Activated naive CD8-positive, alpha-beta T cell treated with anti-CD3 and anti-CD28 coated beads, Interleukin-2, amount 50 U/mL, for 24 hours (primary cell): ENCODE measurements at regions not wholly inside any gene's neighbourhood (a gene's known extent, or its start where the extent isn't known, plus 50 kb on each side); places are given as distances from the start of the nearest gene placed in this dataset.

Experiments used
- ATAC-seq: fragments of 150-1000 bp; cut with Tn5 transposase; one replicate; pipeline ENCODE4 v1.10.0; 2021
- DNase-seq: peaks from one replicate; pipeline ENCODE4 v3.0.0; 2021
- H3K27ac Mint-ChIP-seq: one replicate; pipeline ENCODE4 v1.8.0; 2021; ENCODE audit warnings: mild to moderate bottlenecking, mixed read lengths
- H3K27me3 Mint-ChIP-seq: one replicate; pipeline ENCODE4 v1.8.0; 2021; ENCODE audit warnings: mixed read lengths
- H3K36me3 Mint-ChIP-seq: one replicate; pipeline ENCODE4 v1.8.0; 2021; ENCODE audit warnings: low read depth, mixed read lengths
- H3K4me1 Mint-ChIP-seq: one replicate; pipeline ENCODE4 v1.8.0; 2021; ENCODE audit warnings: mixed read lengths
- H3K4me3 Mint-ChIP-seq: one replicate; pipeline ENCODE4 v1.8.0; 2021; ENCODE audit warnings: mild to moderate bottlenecking, moderate library complexity, mixed read lengths
- H3K9me3 Mint-ChIP-seq: one replicate; pipeline ENCODE4 v1.8.0; 2021; ENCODE audit warnings: mixed read lengths

DNA sequence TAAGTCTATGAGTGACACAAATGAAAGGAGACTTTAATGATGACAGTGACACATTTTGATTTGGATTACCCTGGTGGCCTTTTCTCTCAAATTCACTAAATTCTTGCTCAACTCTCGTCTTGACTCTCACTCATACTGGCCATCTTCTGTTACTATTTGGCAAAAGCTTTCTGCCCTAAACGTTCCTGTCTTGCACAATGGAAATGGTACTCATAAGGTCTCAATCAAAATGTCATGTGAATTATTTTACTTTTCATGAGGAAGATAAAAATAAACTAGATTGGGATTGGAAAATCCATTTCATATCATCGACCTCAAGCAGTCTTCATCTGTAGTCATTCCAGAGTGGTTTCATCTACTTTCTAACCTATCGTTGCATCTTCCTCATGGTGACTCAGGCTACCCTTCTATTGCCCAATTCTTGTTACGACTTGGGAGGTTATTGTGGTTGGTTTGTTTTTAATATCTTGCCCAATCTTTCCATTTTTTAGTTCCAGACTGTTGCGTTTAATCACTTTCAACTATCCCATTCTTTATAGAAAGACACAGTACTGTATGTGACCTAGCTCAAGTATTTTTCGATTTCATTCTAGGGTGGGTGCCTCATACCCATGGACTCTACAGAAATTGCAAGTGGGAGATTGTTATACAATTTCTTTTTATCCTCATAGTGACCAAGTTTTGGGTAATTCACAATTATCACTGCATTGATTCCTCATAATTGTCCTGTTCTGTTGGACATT lies 317.2 kb upstream of the KCNJ16 start:
- H3K36me3 Mint-ChIP-seq = no peaks in the 10 kb centered on the region
- DNase-seq = no peak
- H3K27me3 Mint-ChIP-seq = peaks cover 5% of the 10 kb centered on the region
- peaks cover 8% of the 10 kb centered on the region for H3K4me1 Mint-ChIP-seq
- H3K27ac Mint-ChIP-seq = no peak overlapping the region
- H3K9me3 Mint-ChIP-seq = peaks cover 8% of the 10 kb centered on the region
- ATAC-seq = peak; percentile 34
- no peak overlapping the region for H3K4me3 Mint-ChIP-seq

DNA sequence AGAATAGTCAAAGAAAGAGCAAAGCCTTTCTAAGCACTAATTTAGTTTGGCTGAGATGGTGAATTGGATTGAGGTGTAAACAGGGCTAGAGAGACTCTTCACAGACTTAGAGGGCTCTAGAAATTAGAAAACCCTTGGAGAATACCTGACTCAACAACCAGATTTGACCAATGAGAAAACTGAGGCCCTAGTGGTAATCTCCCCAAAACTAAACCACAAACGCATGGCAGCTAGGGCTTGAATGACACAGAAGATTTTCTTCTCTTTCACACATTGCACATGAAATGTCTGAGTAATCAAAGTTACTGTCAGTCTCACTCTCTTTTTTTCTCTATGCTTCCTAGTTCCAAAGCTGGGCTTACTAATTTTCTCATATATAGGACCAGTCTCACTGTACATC lies 314.5 kb upstream of the KCNJ16 start:
- DNase-seq (no peak), ATAC-seq (peak; percentile 47)
- Mint-ChIP-seq H3K9me3 (peaks cover 8% of the 10 kb centered on the region), H3K27me3 (peaks cover 5% of the 10 kb centered on the region), H3K27ac (no peak overlapping the region), H3K4me3 (no peak overlapping the region), H3K36me3 (no peaks in the 10 kb centered on the region), H3K4me1 (peaks cover 9% of the 10 kb centered on the region)

DNA sequence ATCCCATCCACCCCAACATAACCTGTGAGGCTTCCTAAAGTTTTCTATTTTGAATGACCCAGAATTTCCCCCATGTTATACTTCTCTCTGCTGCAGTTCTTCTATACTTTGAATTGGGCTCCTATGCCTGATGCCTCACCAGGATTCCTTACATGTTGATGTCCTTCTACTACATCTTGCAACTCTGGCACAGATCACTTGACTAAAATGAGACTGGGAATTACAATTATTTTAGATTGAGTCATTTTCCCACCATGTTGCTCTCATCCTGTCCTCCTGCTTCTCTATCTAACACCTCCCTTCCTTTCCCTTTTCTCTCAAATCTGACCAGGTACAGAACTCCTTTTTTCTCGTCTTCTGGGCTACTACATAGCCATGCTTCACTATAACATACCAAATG lies 314.0 kb upstream of the KCNJ16 start:
- peaks cover 8% of the 10 kb centered on the region for H3K9me3 Mint-ChIP-seq
- H3K27me3 Mint-ChIP-seq = peaks cover 5% of the 10 kb centered on the region
- H3K4me1 Mint-ChIP-seq = peaks cover 9% of the 10 kb centered on the region
- H3K4me3 Mint-ChIP-seq = no peak overlapping the region
- no peaks in the 10 kb centered on the region for H3K36me3 Mint-ChIP-seq
- DNase-seq = no peak
- no peak for ATAC-seq
- no peak overlapping the region for H3K27ac Mint-ChIP-seq

DNA sequence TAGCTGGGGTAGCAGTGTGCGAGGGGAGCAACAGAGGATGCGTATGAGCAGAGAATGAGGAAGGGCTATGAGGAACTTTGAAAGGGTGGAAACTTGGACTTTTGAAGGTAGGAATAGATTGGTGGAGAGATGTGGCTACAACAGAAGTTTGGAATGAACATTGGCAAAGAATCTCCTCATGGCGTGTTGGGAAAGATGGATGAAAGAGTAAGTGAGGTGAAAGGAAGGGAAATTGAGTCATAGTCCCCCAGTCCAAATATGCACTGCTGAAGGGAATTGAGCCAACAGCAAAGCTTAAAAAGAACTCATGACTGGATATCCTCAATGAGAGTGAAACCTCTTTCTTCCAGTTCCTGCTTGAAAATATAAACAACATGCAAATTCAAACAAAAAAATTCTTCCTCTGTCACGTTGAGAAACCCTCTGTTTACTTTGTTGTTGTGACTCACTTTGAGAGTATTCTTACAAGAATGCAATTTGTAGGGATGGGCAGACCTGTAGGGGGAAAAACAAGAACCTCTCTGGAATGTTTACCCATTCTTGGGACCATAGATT lies 313.2 kb upstream of the KCNJ16 start:
- peaks cover 5% of the 10 kb centered on the region for H3K27me3 Mint-ChIP-seq
- peaks cover 9% of the 10 kb centered on the region for H3K4me1 Mint-ChIP-seq
- ATAC-seq = no peak
- peaks cover 8% of the 10 kb centered on the region for H3K9me3 Mint-ChIP-seq
- no peak for DNase-seq
- H3K27ac Mint-ChIP-seq = no peak overlapping the region
- no peak overlapping the region for H3K4me3 Mint-ChIP-seq
- H3K36me3 Mint-ChIP-seq = no peaks in the 10 kb centered on the region

DNA sequence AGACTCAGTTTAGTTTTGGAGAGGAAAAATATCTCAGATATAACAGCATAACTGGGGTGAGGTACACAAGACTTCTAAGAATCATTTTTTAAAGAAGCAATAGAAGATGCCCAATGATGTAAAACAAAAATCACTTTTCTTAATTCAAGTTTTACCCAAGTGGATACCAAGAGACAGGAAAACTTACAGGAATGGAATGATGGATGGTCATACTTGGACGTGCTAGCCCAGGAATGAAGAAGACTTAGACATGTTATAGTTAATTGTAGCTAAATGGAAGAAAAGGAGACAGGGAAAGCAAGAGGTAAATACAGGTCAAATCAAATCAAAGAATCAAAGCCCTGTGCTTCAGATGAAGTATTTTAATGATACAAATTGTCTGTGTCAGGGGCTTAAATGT lies 312.7 kb upstream of the KCNJ16 start:
- ATAC-seq (no peak), DNase-seq (no peak)
- H3K36me3 Mint-ChIP-seq = no peaks in the 10 kb centered on the region
- no peak overlapping the region for H3K27ac Mint-ChIP-seq
- H3K4me3 Mint-ChIP-seq = no peak overlapping the region
- H3K9me3 Mint-ChIP-seq = peaks cover 8% of the 10 kb centered on the region
- H3K27me3 Mint-ChIP-seq = peaks cover 5% of the 10 kb centered on the region
- H3K4me1 Mint-ChIP-seq = peaks cover 9% of the 10 kb centered on the region

DNA sequence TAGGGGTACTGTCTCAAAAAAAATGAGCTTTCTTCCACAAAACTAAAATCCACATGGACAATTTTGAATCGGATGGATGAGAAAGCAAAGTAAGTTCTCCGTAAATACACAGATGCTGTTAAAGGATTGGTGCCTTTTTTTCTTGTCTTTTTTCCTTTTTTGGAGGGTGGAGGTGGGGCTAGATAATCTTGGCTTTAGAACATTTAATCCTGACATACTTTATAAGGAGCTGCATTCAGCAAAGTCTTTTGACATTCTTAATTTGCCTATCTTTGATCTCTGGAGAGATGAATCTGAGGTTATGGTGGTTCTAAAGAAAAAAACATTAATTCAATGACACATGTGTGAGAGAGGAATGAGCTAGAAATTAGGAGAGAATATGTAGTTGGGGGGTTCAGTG lies 312.3 kb upstream of the KCNJ16 start:
- no peak overlapping the region for H3K4me3 Mint-ChIP-seq

DNA sequence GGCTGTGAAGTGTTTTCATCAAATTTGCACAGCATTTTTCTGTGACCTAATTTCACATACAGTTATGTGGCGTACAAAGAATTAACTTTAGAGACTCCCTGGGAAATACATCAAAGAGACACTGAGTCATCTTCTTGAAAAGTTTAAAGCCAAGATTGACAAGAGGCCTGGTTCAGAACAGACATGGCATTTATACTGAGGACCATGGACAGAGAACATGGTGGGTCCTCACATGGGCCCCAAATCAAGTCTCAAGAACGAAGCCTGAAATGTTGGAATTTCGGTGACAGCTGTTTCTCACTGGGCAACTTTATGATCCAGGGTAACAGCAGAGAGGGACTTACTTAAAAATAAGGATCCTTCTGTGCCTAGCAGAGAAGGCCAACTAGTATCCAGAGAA lies 311.5 kb upstream of the KCNJ16 start:
- no peak overlapping the region for H3K4me3 Mint-ChIP-seq
- H3K27ac Mint-ChIP-seq = no peak overlapping the region
- H3K9me3 Mint-ChIP-seq = peaks cover 2% of the 10 kb centered on the region
- DNase-seq (no peak), ATAC-seq (no peak)
- H3K4me1 Mint-ChIP-seq = peaks cover 6% of the 10 kb centered on the region
- no peaks in the 10 kb centered on the region for H3K36me3 Mint-ChIP-seq
- H3K27me3 Mint-ChIP-seq = peaks cover 4% of the 10 kb centered on the region

More for the DNA sequence above, 312.3 kb upstream of the KCNJ16 start:
- ATAC-seq = no peak
- Mint-ChIP-seq H3K36me3 (no peaks in the 10 kb centered on the region), H3K27me3 (peaks cover 5% of the 10 kb centered on the region), H3K9me3 (peaks cover 8% of the 10 kb centered on the region), H3K27ac (no peak overlapping the region), H3K4me1 (peaks cover 9% of the 10 kb centered on the region)
- DNase-seq = no peak

DNA sequence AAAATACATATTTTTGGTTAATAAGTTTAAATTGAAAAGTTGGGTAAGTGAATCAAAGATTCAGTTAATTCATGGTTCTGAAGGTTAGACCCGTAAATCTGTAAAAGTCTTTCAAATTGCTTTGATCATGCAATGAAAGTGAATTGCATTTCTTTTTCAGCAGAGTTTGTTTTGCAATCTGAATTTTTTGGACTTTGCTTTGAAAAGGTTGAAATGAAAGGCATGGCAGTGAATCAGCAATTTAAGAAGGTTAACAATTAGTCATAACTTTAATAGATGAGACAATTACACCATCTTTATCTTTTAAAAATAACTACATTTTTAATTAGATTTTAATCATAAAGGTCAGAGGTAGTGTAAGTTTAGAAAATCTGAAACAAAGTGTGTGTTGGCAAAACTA lies 310.9 kb upstream of the KCNJ16 start:
- peaks cover 6% of the 10 kb centered on the region for H3K27me3 Mint-ChIP-seq
- peaks cover 6% of the 10 kb centered on the region for H3K4me1 Mint-ChIP-seq
- ATAC-seq (no peak), DNase-seq (no peak)
- no peaks in the 10 kb centered on the region for H3K9me3 Mint-ChIP-seq
- H3K27ac Mint-ChIP-seq = no peak overlapping the region
- H3K4me3 Mint-ChIP-seq = no peak overlapping the region
- no peaks in the 10 kb centered on the region for H3K36me3 Mint-ChIP-seq

DNA sequence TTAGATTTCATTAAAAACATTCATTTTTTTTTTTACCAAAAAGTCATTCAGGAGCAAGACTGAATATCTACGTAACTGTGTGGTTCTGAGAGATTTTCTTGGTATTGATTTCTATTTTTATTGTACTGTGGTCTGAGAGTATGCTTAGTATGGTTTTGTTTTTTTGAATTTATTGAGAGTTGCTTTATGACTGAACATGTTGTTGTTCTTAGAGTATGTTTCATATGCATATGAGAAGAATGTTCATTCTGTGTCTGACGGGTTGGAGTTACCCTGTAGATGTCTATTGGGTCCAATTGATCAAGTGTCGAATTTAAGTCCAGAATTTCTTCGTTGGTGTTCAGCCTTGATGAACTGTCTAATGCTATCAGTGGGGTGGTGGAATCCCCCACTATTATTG lies 306.0 kb upstream of the KCNJ16 start:
- ATAC-seq = no peak
- H3K9me3 Mint-ChIP-seq = peaks cover 7% of the 10 kb centered on the region
- H3K27ac Mint-ChIP-seq = no peak overlapping the region
- H3K27me3 Mint-ChIP-seq = peaks cover 3% of the 10 kb centered on the region
- H3K36me3 Mint-ChIP-seq = no peaks in the 10 kb centered on the region
- H3K4me1 Mint-ChIP-seq = no peaks in the 10 kb centered on the region
- H3K4me3 Mint-ChIP-seq = no peak overlapping the region
- DNase-seq = no peak

DNA sequence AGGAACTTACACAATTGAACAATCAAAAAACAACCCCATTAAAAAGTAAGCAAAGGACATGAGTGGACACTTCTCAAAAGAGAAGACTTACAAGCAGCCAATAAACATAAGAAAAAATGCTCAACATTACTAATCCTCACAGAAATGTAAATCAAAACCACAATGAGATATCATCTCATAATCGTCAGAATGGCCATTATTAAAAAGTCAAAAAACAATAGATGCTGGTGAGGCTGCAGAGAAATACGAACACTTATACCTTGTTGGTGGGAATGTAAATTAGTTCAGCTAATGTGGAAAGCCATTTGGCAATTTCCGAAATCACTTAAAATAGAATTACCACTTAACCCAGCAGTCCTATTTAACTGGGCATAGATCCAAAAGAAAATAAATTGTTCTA lies 301.9 kb upstream of the KCNJ16 start:
- ATAC-seq (no peak), DNase-seq (no peak)
- Mint-ChIP-seq H3K9me3 (peaks cover 7% of the 10 kb centered on the region), H3K36me3 (no peaks in the 10 kb centered on the region), H3K4me1 (no peaks in the 10 kb centered on the region), H3K27ac (no peak overlapping the region), H3K4me3 (no peak overlapping the region), H3K27me3 (peaks cover 3% of the 10 kb centered on the region)

DNA sequence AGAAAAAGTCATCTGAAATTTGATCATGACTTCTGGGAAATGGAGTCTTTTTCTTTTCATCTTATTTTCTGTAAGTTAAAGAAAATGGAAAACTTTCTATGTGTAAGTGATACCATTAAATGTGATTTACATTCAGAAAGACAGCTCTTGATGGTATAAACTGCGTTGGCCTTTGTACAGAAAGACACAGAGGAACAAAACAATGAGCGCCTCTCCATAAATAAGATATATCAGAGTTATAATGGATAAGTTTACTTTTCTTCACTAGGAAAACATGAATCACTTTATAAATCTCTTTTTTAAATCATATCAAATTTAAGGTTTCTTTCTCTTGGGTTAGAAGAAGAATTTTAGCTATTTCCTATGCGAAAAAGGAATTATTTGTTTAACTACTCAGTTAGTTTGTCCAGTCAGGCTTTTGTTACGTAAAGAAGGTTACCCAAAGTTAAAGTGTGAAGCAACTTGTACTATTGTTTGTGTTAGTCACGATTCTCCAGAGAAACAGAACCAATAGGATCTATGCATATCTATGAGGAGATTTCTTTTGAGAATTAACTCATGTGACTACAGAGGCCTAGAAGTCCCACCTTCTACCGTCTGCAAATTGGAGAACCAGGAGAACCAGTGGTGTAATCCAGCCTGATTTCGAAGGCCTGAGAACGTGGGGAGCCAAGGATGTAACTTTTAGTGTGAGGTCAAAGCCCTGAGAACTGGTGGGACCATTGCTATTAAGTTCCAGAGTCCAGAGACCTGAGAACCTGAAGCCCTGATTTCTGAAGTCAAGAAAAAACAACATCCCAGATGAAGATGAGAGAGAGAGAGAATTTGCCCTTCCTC lies 295.4 kb upstream of the KCNJ16 start:
- Mint-ChIP-seq H3K27me3 (peaks cover 2% of the 10 kb centered on the region), H3K27ac (no peak overlapping the region), H3K4me1 (no peaks in the 10 kb centered on the region), H3K36me3 (no peaks in the 10 kb centered on the region), H3K4me3 (no peak overlapping the region), H3K9me3 (peaks cover 9% of the 10 kb centered on the region)
- no peak for ATAC-seq
- DNase-seq = no peak

DNA sequence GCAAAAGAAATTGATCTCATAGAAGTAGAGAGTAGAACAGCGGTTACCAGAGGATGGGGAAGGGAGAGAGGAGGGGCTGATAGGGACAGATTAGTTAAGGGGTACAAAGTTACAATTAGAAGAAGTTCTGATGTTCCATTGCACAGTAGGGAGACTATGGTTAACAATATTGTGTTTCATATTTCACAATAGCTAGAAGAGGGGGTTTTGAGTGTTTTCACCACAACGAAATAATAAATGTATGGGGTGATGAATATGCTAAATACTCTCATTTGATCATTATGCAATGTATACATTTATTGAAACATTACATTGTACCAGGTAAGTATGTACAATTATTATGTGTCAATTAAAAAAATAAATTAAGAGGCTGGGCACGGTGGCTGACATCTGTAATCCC lies 291.2 kb upstream of the KCNJ16 start:
- Mint-ChIP-seq H3K27ac (no peak overlapping the region), H3K9me3 (peaks cover 9% of the 10 kb centered on the region), H3K27me3 (peaks cover 2% of the 10 kb centered on the region), H3K36me3 (no peaks in the 10 kb centered on the region), H3K4me3 (no peak overlapping the region), H3K4me1 (no peaks in the 10 kb centered on the region)
- ATAC-seq (no peak), DNase-seq (no peak)

DNA sequence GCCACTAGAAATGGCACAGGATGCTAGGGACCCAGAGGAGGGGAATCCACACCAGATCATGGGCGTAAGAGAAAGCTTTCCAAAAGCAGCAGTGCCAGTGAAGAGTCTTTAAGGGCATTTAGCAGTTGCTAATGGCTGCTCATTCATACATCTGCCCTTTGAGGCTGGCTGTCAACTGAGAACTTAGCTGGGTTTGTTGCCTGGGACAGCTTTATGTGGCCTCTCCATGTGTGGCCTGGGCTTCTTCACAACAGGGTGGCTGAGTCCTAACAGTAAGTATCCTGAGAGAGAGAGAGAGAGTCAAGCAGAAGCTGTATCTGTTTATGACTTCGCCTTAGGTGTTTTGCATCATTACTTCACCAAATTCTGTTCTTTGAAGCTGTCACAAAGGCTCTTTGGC lies 286.1 kb upstream of the KCNJ16 start:
- no peak overlapping the region for H3K4me3 Mint-ChIP-seq
- ATAC-seq = no peak
- no peaks in the 10 kb centered on the region for H3K36me3 Mint-ChIP-seq
- H3K27ac Mint-ChIP-seq = no peak overlapping the region
- H3K27me3 Mint-ChIP-seq = no peaks in the 10 kb centered on the region
- no peaks in the 10 kb centered on the region for H3K9me3 Mint-ChIP-seq
- DNase-seq = no peak
- H3K4me1 Mint-ChIP-seq = no peaks in the 10 kb centered on the region

DNA sequence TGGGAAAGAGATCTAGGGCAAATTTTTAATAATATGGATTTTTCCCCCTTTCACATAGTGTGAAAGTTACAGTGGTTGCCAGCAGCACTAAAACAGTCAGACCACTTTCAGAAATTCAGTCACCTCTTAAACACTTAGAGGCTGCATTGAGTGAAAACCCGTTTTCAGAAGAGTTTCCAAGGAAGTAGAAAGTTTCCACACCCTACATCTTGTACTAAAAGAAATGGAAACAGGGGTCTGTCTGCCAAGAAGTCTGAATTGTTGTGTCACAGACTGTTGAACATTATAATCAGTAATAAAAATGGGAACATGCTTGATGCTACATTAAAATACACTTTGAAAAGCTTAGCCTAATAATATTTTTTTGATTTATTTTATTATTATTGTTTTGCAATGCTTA lies 278.9 kb upstream of the KCNJ16 start:
- ATAC-seq (no peak), DNase-seq (no peak)
- Mint-ChIP-seq H3K9me3 (peaks cover 5% of the 10 kb centered on the region), H3K4me1 (no peaks in the 10 kb centered on the region), H3K4me3 (no peak overlapping the region), H3K27ac (no peak overlapping the region), H3K27me3 (no peaks in the 10 kb centered on the region), H3K36me3 (no peaks in the 10 kb centered on the region)

DNA sequence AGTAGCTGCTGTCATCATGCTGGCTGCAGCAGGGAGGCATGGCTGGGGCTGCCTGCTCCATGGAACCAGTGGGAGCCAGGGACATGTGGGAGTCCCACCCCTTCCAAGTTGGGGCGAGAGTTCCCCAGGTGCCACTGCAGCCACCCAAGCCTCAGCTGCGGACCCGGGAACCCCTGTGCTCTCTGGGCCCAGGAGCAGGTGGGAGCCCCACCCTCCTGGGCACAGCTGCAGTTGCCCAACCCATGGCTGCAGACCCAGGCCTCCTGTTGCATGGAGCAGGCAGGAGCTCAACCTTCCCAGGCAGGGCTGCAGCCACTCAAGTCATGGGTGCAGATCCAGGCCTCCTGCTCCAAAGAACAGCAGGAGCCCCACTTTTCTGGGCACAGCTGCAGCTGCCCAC lies 274.2 kb upstream of the KCNJ16 start:
- ATAC-seq (no peak), DNase-seq (no peak)
- Mint-ChIP-seq H3K4me3 (no peak overlapping the region), H3K27me3 (no peaks in the 10 kb centered on the region), H3K27ac (no peak overlapping the region), H3K36me3 (no peaks in the 10 kb centered on the region), H3K4me1 (no peaks in the 10 kb centered on the region), H3K9me3 (peaks cover 5% of the 10 kb centered on the region)
